ENCODE measurements at regions not wholly inside any gene's neighbourhood (a gene's known extent, or its start where the extent isn't known, plus 50 kb on each side); places are given as distances from the start of the nearest gene placed in this dataset.
"Not testable (repeated sequence)": the region's sequence is repeated elsewhere in the genome, so short reads cannot be mapped to it uniquely, and the experiment has no call there.

- not testable (repeated sequence) for TF ChIP-seq POLR2A (IDR thresholded peaks at IDR 0.05)
- TF ChIP-seq, protein P1, sequence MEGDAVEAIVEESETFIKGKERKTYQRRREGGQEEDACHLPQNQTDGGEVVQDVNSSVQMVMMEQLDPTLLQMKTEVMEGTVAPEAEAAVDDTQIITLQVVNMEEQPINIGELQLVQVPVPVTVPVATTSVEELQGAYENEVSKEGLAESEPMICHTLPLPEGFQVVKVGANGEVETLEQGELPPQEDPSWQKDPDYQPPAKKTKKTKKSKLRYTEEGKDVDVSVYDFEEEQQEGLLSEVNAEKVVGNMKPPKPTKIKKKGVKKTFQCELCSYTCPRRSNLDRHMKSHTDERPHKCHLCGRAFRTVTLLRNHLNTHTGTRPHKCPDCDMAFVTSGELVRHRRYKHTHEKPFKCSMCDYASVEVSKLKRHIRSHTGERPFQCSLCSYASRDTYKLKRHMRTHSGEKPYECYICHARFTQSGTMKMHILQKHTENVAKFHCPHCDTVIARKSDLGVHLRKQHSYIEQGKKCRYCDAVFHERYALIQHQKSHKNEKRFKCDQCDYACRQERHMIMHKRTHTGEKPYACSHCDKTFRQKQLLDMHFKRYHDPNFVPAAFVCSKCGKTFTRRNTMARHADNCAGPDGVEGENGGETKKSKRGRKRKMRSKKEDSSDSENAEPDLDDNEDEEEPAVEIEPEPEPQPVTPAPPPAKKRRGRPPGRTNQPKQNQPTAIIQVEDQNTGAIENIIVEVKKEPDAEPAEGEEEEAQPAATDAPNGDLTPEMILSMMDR (IDR thresholded peaks at IDR 0.05): not testable (repeated sequence)
Observed at GRCh38 chr2:220387758-220388157, 760.3 kb downstream of the SLC4A3 start.
